GM12874 (cell line): ENCODE measurements at regions not wholly inside any gene's neighbourhood (a gene's known extent, or its start where the extent isn't known, plus 50 kb on each side); places are given as distances from the start of the nearest gene placed in this dataset.

Source experiments
- TF ChIP-seq, protein P1 (sequence below): IDR thresholded peaks from 2 replicates; pipeline ENCODE4 v1.5.1; 2011; ENCODE audit warnings: low read depth, mild to moderate bottlenecking, control low read depth, low read length, moderate library complexity; ENCODE audit not compliant: insufficient read depth

GRCh38 chr20:19881080-19881840, 123.2 kb downstream of the RIN2 start:
- TF ChIP-seq, protein P1, sequence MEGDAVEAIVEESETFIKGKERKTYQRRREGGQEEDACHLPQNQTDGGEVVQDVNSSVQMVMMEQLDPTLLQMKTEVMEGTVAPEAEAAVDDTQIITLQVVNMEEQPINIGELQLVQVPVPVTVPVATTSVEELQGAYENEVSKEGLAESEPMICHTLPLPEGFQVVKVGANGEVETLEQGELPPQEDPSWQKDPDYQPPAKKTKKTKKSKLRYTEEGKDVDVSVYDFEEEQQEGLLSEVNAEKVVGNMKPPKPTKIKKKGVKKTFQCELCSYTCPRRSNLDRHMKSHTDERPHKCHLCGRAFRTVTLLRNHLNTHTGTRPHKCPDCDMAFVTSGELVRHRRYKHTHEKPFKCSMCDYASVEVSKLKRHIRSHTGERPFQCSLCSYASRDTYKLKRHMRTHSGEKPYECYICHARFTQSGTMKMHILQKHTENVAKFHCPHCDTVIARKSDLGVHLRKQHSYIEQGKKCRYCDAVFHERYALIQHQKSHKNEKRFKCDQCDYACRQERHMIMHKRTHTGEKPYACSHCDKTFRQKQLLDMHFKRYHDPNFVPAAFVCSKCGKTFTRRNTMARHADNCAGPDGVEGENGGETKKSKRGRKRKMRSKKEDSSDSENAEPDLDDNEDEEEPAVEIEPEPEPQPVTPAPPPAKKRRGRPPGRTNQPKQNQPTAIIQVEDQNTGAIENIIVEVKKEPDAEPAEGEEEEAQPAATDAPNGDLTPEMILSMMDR = no peak

- TF ChIP-seq, protein P1 = no peak
Observed at GRCh38 chr20:19881990-19882389, 123.9 kb downstream of the RIN2 start.

DNA sequence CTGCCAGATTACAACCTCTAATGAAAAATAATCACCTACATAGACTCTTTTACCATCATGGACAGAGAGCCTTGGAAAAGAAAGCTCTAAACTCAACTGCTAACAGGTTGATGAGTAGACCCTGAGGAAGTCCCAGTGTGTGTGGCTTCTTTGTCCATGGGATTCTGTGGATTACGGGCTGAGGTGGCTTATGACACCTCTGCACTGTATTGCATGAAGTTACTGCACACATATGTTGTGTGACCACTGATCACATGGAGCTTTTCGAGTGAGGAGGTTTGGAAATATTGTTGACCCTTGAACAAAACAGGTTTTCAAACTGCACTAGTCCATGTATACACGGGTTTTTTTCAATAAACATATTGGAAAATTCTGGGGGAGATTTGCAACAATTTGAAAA, 124.4 kb downstream of the RIN2 start:
- TF ChIP-seq, protein P1 = no peak

- TF ChIP-seq, protein P1 = no peak
Observed at GRCh38 chr20:19883501-19883900, 125.4 kb downstream of the RIN2 start.

DNA sequence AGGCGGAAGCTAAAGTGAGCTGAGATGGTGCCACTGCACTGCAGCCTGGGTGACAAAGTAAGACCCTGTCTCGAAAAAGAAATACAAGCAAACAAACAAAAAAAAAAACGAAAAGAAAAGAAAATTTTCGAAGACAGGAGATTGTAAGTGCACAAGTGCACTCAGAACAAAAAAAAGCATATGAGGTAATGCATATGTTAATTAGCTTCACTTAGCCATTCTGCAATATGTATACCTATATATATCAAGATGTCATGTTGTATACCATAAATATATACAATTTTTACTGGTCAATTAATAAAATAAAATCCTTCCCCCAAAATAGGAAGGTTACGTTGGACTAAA, 127.5 kb downstream of the RIN2 start:
- TF ChIP-seq, protein P1 = no peak

- TF ChIP-seq, protein P1 = no peak
Observed at GRCh38 chr20:19885939-19886660, 128.0 kb downstream of the RIN2 start.

- TF ChIP-seq, protein P1 = no peak
Observed at GRCh38 chr20:19886661-19887288, 128.7 kb downstream of the RIN2 start.
